ENCODE measurements at regions not wholly inside any gene's neighbourhood (a gene's known extent, or its start where the extent isn't known, plus 50 kb on each side); places are given as distances from the start of the nearest gene placed in this dataset.

DNA sequence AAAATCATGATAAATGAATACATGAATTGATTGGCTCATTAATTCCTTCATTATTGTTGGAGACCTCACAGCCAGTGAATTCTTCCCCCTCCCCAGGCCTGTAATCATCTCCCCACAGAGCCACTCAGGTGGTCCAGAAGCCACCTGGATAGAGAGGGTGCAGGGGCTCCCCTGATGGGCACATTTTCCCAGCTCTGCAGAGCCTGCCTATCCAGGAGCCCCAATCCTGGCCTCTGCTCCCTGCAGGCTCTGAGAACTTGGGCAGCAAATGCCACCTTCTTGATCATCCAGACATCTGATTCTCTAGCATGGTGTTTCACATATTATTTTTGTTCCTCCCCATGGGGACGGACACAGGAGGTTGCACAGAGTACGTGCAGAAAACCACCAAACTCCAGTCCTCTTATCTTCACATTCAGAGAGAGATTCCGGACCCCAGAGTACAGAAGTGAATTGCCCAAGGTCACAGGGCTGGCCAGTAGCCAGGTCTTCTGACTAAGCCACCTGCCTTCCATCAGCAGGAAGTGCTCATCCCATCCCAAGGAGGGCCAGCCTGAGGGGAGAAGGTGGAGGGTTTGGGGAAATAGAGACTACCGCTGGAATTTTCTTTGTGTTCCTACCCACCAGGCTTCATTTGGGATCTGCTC, 348.0 kb downstream of the BUD13 start (continued):
- TF ChIP-seq, protein P1, sequence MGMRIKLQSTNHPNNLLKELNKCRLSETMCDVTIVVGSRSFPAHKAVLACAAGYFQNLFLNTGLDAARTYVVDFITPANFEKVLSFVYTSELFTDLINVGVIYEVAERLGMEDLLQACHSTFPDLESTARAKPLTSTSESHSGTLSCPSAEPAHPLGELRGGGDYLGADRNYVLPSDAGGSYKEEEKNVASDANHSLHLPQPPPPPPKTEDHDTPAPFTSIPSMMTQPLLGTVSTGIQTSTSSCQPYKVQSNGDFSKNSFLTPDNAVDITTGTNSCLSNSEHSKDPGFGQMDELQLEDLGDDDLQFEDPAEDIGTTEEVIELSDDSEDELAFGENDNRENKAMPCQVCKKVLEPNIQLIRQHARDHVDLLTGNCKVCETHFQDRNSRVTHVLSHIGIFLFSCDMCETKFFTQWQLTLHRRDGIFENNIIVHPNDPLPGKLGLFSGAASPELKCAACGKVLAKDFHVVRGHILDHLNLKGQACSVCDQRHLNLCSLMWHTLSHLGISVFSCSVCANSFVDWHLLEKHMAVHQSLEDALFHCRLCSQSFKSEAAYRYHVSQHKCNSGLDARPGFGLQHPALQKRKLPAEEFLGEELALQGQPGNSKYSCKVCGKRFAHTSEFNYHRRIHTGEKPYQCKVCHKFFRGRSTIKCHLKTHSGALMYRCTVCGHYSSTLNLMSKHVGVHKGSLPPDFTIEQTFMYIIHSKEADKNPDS (CRISPR knock-in tag; IDR thresholded peaks at IDR 0.05) = no peak
- TF ChIP-seq MAFK (conservative IDR thresholded peaks at IDR 0.05 in 1 of 2, IDR thresholded peaks at IDR 0.05 in 1 of 2; ENCODE audit: low read length in 2 of 2) (no peak), CCDC6 (CRISPR knock-in tag; IDR thresholded peaks at IDR 0.05) (no peak), TAF1 (CRISPR knock-in tag; IDR thresholded peaks at IDR 0.05) (no peak), SIN3B (IDR thresholded peaks at IDR 0.05; ENCODE audit: low read length) (no peak), RFX5 (IDR thresholded peaks at IDR 0.05; ENCODE audit: low read depth, low read length) (no peak), RFX3 (CRISPR knock-in tag; IDR thresholded peaks at IDR 0.05) (no peak), CBX2 (IDR thresholded peaks at IDR 0.05; ENCODE audit: low read depth, low read length) (no peak), CBX2 (CRISPR knock-in tag; IDR thresholded peaks at IDR 0.05; ENCODE audit: low read depth) (no peak), MTF1 (CRISPR knock-in tag; IDR thresholded peaks at IDR 0.05) (no peak), MBD4 (IDR thresholded peaks at IDR 0.05; ENCODE audit: borderline replicate concordance, low read length) (no peak), POGZ (CRISPR knock-in tag; IDR thresholded peaks at IDR 0.05) (no peak; the same call in 1 of the 2 replicates), NFIC (IDR thresholded peaks at IDR 0.05; ENCODE audit: low read length) (peak; percentile 94), HNRNPLL (IDR thresholded peaks at IDR 0.05; ENCODE audit: low read depth, low read length, poor library complexity, severe bottlenecking) (no peak), ZSCAN30 (CRISPR knock-in tag; IDR thresholded peaks at IDR 0.05) (no peak), TBP (CRISPR knock-in tag; IDR thresholded peaks at IDR 0.05) (no peak), ZNF350 (CRISPR knock-in tag; IDR thresholded peaks at IDR 0.05; ENCODE audit: borderline replicate concordance, low read depth) (peak; percentile 42; the same call in 1 of the 2 replicates), ZMAT3 (CRISPR knock-in tag; conservative IDR thresholded peaks at IDR 0.05) (peak; percentile 69; the same call in 1 of the 2 replicates)
- TF ChIP-seq, protein P2, sequence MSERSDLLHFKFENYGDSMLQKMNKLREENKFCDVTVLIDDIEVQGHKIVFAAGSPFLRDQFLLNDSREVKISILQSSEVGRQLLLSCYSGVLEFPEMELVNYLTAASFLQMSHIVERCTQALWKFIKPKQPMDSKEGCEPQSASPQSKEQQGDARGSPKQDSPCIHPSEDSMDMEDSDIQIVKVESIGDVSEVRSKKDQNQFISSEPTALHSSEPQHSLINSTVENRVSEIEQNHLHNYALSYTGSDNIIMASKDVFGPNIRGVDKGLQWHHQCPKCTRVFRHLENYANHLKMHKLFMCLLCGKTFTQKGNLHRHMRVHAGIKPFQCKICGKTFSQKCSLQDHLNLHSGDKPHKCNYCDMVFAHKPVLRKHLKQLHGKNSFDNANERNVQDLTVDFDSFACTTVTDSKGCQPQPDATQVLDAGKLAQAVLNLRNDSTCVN (CRISPR knock-in tag; IDR thresholded peaks at IDR 0.05; ENCODE audit: borderline replicate concordance) = no peak; the same call in 1 of the 2 replicates
- TF ChIP-seq, protein P3, sequence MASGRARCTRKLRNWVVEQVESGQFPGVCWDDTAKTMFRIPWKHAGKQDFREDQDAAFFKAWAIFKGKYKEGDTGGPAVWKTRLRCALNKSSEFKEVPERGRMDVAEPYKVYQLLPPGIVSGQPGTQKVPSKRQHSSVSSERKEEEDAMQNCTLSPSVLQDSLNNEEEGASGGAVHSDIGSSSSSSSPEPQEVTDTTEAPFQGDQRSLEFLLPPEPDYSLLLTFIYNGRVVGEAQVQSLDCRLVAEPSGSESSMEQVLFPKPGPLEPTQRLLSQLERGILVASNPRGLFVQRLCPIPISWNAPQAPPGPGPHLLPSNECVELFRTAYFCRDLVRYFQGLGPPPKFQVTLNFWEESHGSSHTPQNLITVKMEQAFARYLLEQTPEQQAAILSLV (CRISPR knock-in tag; IDR thresholded peaks at IDR 0.05; ENCODE audit: borderline replicate concordance) = no peak
- TF ChIP-seq, protein P4, sequence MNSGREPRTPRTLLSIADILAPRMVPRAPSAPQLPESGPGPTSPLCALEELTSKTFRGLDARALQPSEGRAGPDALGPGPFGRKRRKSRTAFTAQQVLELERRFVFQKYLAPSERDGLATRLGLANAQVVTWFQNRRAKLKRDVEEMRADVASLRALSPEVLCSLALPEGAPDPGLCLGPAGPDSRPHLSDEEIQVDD (CRISPR knock-in tag; IDR thresholded peaks at IDR 0.05; ENCODE audit: borderline replicate concordance) = no peak
- TF ChIP-seq, protein P5, sequence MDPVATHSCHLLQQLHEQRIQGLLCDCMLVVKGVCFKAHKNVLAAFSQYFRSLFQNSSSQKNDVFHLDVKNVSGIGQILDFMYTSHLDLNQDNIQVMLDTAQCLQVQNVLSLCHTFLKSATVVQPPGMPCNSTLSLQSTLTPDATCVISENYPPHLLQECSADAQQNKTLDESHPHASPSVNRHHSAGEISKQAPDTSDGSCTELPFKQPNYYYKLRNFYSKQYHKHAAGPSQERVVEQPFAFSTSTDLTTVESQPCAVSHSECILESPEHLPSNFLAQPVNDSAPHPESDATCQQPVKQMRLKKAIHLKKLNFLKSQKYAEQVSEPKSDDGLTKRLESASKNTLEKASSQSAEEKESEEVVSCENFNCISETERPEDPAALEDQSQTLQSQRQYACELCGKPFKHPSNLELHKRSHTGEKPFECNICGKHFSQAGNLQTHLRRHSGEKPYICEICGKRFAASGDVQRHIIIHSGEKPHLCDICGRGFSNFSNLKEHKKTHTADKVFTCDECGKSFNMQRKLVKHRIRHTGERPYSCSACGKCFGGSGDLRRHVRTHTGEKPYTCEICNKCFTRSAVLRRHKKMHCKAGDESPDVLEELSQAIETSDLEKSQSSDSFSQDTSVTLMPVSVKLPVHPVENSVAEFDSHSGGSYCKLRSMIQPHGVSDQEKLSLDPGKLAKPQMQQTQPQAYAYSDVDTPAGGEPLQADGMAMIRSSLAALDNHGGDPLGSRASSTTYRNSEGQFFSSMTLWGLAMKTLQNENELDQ (CRISPR knock-in tag; IDR thresholded peaks at IDR 0.05; ENCODE audit: borderline replicate concordance) = no peak

All from HepG2 (cell line).